Adrenal gland (tissue), 5 donors: ENCODE measurements at regions not wholly inside any gene's neighbourhood (a gene's known extent, or its start where the extent isn't known, plus 50 kb on each side); places are given as distances from the start of the nearest gene placed in this dataset.

Experiments used
- POLR2A ChIP-seq, 2 donors: fragments of 450-650 bp; IDR thresholded peaks; one replicate each; pipeline ENCODE4 v1.6.1; 2017; ENCODE audit warnings: antibody characterized with exemption in 2 of 2, mild to moderate bottlenecking in 2 of 2, moderate library complexity in 1 of 2
- TF ChIP-seq, protein P1 (sequence below), 6 experiments: fragments of 450-650 bp in 4 of 6; fragments of 200-600 bp in 2 of 6; sonication (generic) in 1 of 6; IDR thresholded peaks; 1 replicate in 5 of 6; 2 replicates in 1 of 6; pipeline versions ENCODE4 v1.5.1 to v1.8.0; 2016 to 2021; ENCODE audit warnings: antibody characterized with exemption in 6 of 6, mild to moderate bottlenecking in 2 of 6, moderate library complexity in 1 of 6
- donor health status: DM: no; HTN: no; CAD: no.

DNA sequence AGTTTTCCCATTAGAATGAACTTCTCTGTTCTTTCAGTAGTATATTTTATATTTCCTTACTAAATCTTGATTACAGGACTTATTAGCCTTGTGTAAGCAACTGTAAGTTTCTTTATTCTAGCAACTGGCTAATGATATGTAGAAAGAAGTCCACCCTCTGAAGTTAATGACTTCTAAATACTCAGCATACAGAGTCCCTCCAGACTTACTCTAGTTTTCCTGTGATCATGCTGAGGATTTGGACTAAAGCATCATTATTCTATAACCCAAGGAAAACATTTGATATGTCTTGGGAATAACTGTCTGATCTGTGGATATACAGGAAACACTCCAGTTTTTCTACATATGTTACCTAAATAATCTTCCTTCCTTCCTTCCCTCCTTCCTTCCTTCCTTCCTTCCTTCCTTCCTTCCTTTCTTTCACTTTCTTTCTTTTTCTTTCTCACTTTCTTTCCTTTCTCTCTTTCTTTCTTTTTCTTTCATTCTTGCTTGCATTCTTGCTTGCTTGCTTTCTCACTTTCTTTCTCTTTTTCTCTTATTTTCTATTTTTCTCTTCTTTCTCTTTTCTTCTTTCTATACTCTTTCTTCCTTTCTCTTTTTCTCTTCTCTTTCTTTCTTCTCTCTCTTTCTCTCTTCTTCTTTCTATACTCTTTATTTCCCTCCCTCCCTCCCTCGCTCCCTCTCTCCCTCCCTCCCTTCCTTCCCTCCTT lies 297.6 kb upstream of the MTPN start:
- TF ChIP-seq, protein P1, sequence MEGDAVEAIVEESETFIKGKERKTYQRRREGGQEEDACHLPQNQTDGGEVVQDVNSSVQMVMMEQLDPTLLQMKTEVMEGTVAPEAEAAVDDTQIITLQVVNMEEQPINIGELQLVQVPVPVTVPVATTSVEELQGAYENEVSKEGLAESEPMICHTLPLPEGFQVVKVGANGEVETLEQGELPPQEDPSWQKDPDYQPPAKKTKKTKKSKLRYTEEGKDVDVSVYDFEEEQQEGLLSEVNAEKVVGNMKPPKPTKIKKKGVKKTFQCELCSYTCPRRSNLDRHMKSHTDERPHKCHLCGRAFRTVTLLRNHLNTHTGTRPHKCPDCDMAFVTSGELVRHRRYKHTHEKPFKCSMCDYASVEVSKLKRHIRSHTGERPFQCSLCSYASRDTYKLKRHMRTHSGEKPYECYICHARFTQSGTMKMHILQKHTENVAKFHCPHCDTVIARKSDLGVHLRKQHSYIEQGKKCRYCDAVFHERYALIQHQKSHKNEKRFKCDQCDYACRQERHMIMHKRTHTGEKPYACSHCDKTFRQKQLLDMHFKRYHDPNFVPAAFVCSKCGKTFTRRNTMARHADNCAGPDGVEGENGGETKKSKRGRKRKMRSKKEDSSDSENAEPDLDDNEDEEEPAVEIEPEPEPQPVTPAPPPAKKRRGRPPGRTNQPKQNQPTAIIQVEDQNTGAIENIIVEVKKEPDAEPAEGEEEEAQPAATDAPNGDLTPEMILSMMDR (IDR thresholded peaks at IDR 0.05): no peak
- no peak for TF ChIP-seq POLR2A (IDR thresholded peaks at IDR 0.05)
